Right ventricle myocardium inferior (tissue), 1 donor: ENCODE measurements at regions not wholly inside any gene's neighbourhood (a gene's known extent, or its start where the extent isn't known, plus 50 kb on each side); places are given as distances from the start of the nearest gene placed in this dataset.

ENCODE experiments used
- ATAC-seq: fragments of 200-7000 bp; cut with Tn5 transposase; one replicate; pipeline ENCODE4 v1.9.1; 2020; ENCODE audit warnings: mild to moderate bottlenecking, moderate library complexity
- DNase-seq: peaks from one replicate; pipeline ENCODE4 v3.0.0; 2021; ENCODE audit errors: missing footprints
- intact Hi-C: fragments of 100-400 bp; cut with DNase I; formaldehyde crosslinking; loops from one replicate; pipeline ENCODE4 v1.11.0; 2022
- microRNA-seq: library from miRNA; unstranded; fragments of <30 nt; microRNA quantifications from one replicate; pipeline ENCODE4 v1.2.0, GENCODE V29; 2020
- donor health status: DM: no; HTN: yes; CAD: no; lungs with severe emphysema.

DNA sequence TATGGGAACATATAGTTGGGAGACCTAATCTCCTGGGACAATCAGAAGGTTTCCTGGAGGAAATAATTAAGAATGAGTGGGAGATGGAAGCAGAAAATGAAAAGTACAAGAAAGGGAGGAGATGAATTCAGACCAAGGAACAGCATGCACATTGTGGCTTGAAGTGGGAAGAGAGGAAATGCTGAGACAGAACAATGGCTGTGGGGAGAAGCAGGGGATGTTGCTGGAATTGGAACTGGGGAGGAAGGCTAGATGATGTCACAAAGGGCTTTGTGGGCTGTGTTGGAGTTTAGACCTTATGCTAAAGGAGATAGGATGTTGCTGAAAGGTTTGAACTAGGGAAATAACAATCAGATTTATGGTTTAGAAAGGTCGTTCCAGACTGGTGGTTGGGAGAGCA is 119.5 kb upstream of the DIPK2B start:
- ATAC-seq (no peak), DNase-seq (no peak)
- intact Hi-C loops, result loop anchor here (5.0 kb wide), 3 partner anchors 187 to 522 kb away; no protein-coding TSS in a partner anchor

DNA sequence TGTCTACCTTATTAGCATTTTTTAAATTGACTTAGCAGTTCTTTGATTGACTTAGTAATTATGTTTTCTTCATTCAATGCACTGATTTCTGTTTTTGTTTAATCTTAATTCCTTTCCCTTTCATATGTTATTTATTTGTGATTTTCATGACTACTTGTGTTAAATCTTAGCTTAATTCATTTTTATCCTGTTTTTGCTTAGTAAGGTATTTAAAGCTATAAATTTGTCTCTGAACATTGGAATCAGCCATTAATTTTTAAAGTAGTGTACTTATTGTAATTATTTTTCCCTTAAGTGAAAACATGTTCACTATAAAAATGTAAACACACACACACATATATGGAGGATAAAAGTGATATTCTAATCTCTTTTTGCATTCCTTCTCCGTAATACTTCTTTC is 109.1 kb upstream of the DIPK2B start:
- ATAC-seq, result no peak
- no peak for DNase-seq
- intact Hi-C loops, result no loop called here

DNA sequence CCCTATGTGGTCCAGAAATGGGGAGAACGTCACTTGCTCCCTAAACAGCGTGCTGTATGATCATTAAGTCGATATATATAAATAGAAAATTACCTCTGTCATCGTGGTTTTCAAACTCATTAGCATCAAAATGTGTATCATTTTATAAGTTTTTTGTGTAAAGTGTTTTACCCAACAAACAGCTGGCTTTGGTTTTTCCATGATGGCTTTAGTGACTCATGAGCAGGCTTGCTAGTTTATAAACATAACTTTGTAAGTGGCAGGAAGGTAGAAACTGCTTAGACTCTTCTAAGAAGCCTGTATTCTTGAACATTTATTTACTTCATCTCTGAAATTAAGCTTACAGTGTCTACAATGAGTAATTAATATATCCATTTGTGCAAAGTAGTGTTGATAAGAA is 108.4 kb upstream of the DIPK2B start:
- DNase-seq (no peak), ATAC-seq (no peak)
- intact Hi-C loops, result no loop called here

DNA sequence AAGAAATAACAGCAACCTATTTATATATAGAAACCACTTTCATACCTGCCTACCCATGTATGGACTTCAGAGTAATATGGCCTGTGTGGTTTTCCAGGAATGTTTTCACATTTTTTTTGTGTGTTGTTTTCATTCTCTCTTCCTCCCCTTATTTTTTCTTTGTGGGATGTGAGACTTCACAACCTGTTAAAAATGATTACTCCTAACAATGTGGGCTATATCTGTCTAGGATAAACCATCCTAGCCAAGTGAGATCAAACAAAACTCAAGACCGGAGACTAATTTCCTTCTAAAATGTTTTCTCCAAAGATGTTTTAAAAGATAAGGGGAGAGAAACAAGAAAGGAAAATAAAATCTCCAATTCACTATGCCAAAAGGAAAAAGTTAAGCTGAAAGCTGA is 106.1 kb upstream of the DIPK2B start:
- no peak for DNase-seq
- intact Hi-C loops, result no loop called here
- no peak for ATAC-seq

DNA sequence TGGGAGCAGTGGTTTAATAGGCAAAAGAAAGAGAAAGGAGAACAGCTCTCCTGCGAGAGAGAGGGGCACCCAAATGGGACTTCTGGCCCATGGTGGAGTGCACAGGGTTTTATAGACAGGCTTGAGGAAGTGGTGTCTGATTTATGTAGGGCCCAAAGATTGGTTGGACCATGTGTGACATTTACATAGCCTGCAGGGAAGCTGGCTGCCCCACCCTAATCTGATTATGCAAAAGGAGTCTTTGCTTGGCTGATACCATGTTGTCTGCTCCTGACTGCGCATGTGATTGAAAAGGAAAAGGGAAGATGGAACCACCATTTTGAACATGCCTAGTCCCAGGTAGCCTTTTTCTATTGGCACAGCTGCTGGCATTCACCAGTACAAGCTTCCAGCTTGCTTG is 100.0 kb upstream of the DIPK2B start:
- intact Hi-C loops, result no loop called here
- DNase-seq, result no peak
- ATAC-seq, result no peak

DNA sequence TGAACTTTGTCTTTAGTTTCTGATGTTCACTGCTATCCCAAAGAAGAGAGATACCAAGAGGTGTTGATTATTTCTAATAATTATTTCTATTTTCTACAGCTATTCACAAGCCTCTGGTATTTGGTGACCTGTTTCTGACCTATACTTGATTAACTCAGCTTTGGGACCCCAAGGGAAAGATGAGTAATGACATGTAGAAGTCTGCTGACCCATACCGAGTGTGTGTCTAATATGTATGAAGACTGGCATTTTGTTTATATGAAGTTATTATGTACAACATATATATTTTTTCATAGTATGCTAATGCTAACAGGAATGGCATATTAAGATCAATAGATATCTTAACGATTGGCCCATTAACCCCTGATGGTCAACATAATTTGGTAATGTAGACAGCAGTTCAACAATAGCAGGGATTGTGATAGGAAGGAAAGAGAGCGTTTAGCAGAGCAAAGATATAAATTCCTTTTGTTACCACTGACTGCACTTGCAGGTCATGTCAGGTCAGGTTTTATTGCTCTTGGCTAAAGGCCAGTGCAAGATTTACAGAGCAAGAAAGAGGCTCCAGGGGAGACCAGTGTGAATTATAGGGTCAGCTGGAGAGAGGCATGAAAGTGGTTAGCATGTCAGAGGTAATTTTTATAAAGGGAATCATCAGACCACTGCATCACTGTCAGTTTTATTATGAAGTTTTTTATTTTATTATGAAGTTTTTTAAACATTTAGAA is 94.7 kb upstream of the DIPK2B start:
- ATAC-seq, result no peak
- DNase-seq, result no peak
- intact Hi-C loops, result no loop called here

DNA sequence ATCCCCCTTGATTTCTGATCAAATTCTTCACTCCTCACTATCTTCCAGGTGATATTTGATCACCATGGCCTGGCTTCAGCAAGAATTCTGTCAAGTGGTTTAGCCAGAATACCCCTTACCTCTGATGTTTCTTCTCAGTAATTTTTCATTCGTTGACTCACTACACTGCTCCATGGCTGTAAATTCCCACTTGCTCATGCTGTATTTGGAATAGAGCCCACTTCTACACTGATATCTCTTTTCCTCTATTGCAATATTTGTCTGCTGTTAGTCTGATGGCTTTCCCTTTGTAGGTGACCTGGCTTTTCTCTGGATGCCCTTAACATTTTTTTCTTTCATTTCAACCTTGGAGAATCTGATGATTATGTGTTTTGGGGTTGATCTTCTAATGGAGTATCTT is 73.9 kb upstream of the DIPK2B start:
- intact Hi-C loops, result no loop called here
- no peak for DNase-seq
- ATAC-seq, result no peak

DNA sequence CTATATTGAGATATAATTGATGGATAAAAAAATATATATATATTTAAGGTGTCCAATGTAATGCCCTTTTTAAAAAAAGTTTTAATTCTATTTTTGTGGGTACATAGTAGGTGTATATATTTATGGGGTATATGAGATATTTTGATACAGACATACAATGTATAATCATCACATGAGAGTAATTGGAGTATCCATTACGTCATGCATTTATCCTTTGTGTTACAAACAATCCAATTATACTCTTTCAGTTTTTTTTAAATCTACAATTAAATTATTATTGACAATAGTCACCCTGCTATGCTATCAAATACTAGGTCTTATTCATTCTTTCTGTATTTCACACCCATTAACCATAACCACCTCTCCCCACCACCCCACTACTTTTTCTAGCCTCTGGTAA is 66.3 kb upstream of the DIPK2B start:
- intact Hi-C loops, result no loop called here
- no peak for DNase-seq
- no peak for ATAC-seq

DNA sequence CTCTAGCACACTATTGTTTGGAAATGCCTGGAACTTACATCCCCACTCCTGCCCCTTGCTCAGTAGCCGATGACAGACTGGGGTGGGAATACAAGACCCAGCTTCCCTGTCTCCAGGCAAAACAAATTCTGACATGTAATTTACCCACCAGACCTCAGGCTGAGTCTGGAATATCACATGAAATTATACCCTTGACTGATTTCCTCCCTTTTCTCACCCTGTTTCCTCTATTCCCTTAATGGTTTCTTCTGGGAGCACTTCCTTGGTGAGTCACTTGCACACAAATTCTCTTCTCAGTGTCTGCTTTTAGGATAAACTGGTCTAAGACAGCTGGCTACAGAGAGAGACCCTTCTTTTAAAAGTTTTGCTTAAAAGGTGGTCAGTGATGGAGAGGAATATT is 65.8 kb upstream of the DIPK2B start:
- no peak for DNase-seq
- intact Hi-C loops, result no loop called here
- no peak for ATAC-seq

DNA sequence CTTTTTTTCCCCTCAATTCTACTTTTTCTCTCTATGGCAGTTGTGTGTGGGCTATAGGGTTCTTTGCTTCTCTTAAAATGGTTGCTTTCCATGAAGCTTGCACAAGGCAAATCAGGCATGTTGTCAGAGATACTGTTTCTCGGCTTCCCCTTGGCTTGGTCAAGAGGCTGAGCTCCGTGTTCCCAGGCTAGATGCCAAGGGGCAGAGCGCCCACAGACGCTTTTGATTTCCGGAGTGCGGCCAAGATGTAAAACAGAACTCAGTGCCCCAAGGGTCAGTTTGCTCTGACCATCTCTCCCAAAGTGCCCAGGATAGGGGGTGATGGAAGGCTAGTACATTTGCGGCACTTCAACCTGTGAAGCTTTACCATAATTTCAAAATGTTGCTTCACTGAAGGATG is 64.2 kb upstream of the DIPK2B start:
- intact Hi-C loops, result no loop called here
- DNase-seq (no peak), ATAC-seq (no peak)

DNA sequence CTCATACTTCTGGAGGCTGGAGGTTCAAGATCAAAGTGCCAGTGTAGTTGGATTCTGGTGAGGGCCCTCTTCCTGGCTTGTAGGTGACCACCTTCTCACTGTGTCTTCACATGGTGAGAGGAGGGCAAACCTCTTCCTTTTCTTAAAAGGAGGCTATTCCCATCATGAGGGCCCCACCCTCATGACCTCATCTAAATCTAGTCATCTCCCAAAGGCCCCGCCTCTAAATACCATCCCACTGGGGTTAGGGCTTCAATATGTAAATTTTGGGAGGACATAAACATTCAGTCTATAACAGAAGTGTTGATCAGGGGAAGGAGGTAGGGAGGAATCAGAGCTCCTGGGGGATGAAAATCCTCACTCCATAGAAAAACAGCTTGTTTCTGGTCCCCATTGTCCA is 60.8 kb upstream of the DIPK2B start:
- ATAC-seq, result no peak
- no peak for DNase-seq
- intact Hi-C loops, result no loop called here

DNA sequence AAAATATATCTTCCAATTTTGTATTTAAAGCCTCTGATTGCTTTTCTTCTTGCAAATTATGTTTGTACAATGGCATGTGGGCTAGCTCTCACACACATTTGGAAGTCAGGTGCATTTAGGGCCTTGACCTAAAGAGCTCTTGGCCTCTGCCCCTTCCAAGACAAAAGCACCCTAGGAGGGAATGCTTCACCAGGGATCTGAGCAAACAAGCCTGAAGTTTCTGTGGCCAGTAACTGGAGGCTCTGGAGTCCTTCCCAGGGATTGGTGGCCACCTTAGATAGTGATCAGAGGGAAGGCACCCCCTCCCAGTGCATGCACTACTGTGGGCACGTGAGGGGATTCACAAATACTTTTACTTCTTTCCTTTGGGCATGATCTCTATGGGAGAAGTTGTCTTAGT is 60.3 kb upstream of the DIPK2B start:
- no peak for DNase-seq
- no peak for ATAC-seq
- intact Hi-C loops, result no loop called here

DNA sequence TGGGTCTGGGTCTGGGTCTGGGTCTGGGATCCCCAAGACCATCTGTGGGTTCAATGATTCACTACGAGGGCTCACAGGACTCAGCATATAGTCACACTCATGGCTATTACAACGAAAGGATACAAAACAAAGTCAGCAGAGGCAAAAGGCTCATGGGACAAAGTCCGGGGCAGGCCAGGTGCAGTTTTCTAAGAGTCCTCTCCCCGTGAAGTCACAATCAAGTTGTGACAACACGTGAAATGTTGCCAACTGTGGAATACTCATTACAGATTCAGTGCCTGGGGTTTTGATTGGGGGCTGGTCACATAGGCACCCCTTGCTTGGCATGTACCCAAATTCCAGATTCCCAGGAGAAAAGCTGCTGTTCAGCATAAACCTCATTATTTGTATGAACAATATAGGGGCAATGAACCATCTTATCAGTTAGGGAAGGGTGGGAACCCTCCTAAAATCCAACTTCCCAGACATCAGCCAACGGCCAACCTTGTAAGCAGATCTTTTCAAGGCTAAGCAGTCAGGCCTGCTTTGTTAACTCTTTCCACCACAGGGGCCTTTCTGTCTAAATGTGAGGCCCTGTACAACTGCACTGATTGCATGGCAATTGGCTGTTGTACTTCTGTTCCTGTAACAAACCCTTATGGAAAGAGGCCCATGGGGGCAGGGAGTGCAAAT is 58.2 kb upstream of the DIPK2B start:
- DNase-seq (no peak), ATAC-seq (no peak)
- intact Hi-C loops, result no loop called here

Small RNA genes in the stretch of these regions (microRNA-seq; reads per million reads assigned to microRNA genes)
- 4,084 reads per million, percentile 91 among the genes with 10 or more reads in this experiment for gene MIR221
- gene MIR222, result 307 reads per million, percentile 67 among the genes with 10 or more reads in this experiment
